ENCODE measurements at regions not wholly inside any gene's neighbourhood (a gene's known extent, or its start where the extent isn't known, plus 50 kb on each side); places are given as distances from the start of the nearest gene placed in this dataset.

DNA sequence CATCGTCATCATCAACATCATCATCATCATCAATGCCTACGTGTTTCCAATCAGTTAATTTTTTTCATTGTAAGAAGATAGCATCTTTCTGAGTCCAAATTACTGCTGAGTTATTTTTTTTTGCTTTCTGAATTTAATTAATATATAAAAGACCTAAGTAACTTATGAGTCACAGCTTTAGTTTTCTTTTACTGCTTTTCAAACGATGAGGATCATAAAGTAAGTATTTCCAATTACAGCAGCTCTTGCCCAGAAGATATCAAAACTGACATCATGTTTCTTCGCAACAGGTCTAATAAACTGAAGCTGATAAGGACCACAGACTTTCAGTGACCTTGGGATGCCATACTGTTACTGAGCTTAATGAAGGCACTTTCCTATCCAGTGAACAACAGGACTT is 442.2 kb downstream of the DSEL start:
- Histone ChIP-seq H4K5ac (ENCODE audit: insufficient read length, low read depth, low read length) (no peak overlapping the region), H3K23me2 (ENCODE audit: insufficient read length, low read depth, low read length, poor library complexity, severe bottlenecking) (no peaks in the 10 kb centered on the region), H3K27me3 (ENCODE audit: insufficient read depth, low read length) (no peaks in the 10 kb centered on the region), H3K9me3 (ENCODE audit: control insufficient read depth, low read depth, low read length) (no peaks in the 10 kb centered on the region), H4K20me1 (ENCODE audit: control insufficient read depth, insufficient read depth, insufficient read length) (no peaks in the 10 kb centered on the region), H3K79me1 (ENCODE audit: insufficient read depth, low read depth, low read length, poor library complexity, severe bottlenecking) (no peaks in the 10 kb centered on the region), H2BK20ac (ENCODE audit: low read depth, low read length, poor library complexity, severe bottlenecking) (no peak overlapping the region), H4K8ac (replicated peaks; ENCODE audit: insufficient read length, low read depth, low read length) (no peak overlapping the region), H3T11ph (ENCODE audit: low read length) (no peak overlapping the region), H3K4me1 (ENCODE audit: insufficient read depth, low read length) (peaks cover 2% of the 10 kb centered on the region; the same call in 1 of the 2 replicates), H2AFZ (ENCODE audit: low read length) (no peak overlapping the region), H2BK15ac (ENCODE audit: low read depth, low read length) (no peak overlapping the region; the same call in 1 of the 2 replicates), H2BK12ac (ENCODE audit: insufficient read length, low read depth, low read length) (no peak overlapping the region), H3K23ac (ENCODE audit: insufficient read length, low read depth, low read length) (no peak overlapping the region), H3K14ac (ENCODE audit: insufficient read depth, low read length) (no peak overlapping the region), H2BK5ac (ENCODE audit: insufficient read length, low read length) (no peak overlapping the region), H3K79me2 (ENCODE audit: insufficient read depth, low read length) (no peaks in the 10 kb centered on the region), H3K4ac (ENCODE audit: low read depth, low read length) (no peak overlapping the region), H4K91ac (ENCODE audit: insufficient read length, low read depth, low read length) (no peak overlapping the region), H3K18ac (ENCODE audit: insufficient read length, low read depth, low read length) (no peak overlapping the region), H3K4me2 (ENCODE audit: insufficient read depth, insufficient read length, low read length) (no peak overlapping the region), H3K27ac (ENCODE audit: insufficient read length, low read depth, low read length) (no peak overlapping the region), H2BK120ac (ENCODE audit: low read depth, low read length, poor library complexity, severe bottlenecking) (no peak overlapping the region), H2AK5ac (ENCODE audit: insufficient read length, low read length) (no peak overlapping the region), H3K9ac (ENCODE audit: extremely low read depth, insufficient read length, low read length) (no peak overlapping the region), H3K56ac (ENCODE audit: insufficient read length, low read depth, low read length) (no peak overlapping the region)
- Mint-ChIP-seq H3K27ac (no peak overlapping the region), H3K9me3 (0 out of 5 replicates have a peak, but pooled peaks cover 0 to 2% of the 10 kb centered on the region in 2 experiments), H3K36me3 (ENCODE audit: insufficient read depth in 1 of 3, low read depth in 3 of 3) (peaks cover 0 to 6% (median 0%) of the 10 kb centered on the region in 3 experiments; a peak in 2 of 7 replicates), H3K27me3 (ENCODE audit: low read depth) (no peaks in the 10 kb centered on the region), H3K4me3 (no peak overlapping the region), H3K4me1 (peaks cover 21 to 24% of the 10 kb centered on the region in 2 experiments)
- no CpG with 5 or more reads among the region's 4 CpGs for WGBS (ENCODE audit: extremely low coverage, insufficient read length, low lambda C conversion rate)
- no peak for DNase-seq
- TF ChIP-seq CTCF (conservative IDR thresholded peaks at IDR 0.05) = no peak
